ENCODE measurements at regions not wholly inside any gene's neighbourhood (a gene's known extent, or its start where the extent isn't known, plus 50 kb on each side); places are given as distances from the start of the nearest gene placed in this dataset.

GRCh38 chr12:90243211-90243610, 534.6 kb upstream of the ATP2B1 start:
- ChIA-PET CTCF (interaction anchor here (1.1 to 2.1 kb wide), 5 partner anchors 15 to 140 kb away, joined by 3 to 7 read pairs (median 4); no protein-coding TSS in a partner anchor), POLR2A (no interaction called here)
- no peaks in the 10 kb centered on the region for H3K9me3 ChIP-seq (replicated peaks; ENCODE audit: control insufficient read depth, insufficient read depth, low read length)
- no peaks in the 10 kb centered on the region for H3K79me2 ChIP-seq (ENCODE audit: control insufficient read depth, insufficient read depth, low read length)
- intact Hi-C loops (cut with micrococcal nuclease) (no loop called here), dilution Hi-C loops (cut with MboI; ENCODE audit: extremely low pct_ligation_motif_present, low sequenced_read_pairs) (no loop called here)
- DNase-seq (ENCODE audit: low read depth, low spot score) (no peak), FAIRE-seq (no peak)
- TF ChIP-seq GATA2 (IDR thresholded peaks at IDR 0.05; ENCODE audit: insufficient read depth, insufficient read length, low read depth, low read length) (no peak), POLR2A (IDR thresholded peaks at IDR 0.05; ENCODE audit: low read depth, low read length) (no peak), CTCF (IDR thresholded peaks at IDR 0.05; ENCODE audit: extremely low read depth in 1 of 2, insufficient read depth in 1 of 2, low read depth in 1 of 2, low read length in 2 of 2) (no peak), MAX (IDR thresholded peaks at IDR 0.05; ENCODE audit: insufficient read depth, insufficient read length) (no peak), MYC (IDR thresholded peaks at IDR 0.05; ENCODE audit: low read depth, low read length) (no peak), JUN (IDR thresholded peaks at IDR 0.05; ENCODE audit: borderline replicate concordance, insufficient read depth, insufficient read length, low read depth) (no peak), EZH2 (IDR thresholded peaks at IDR 0.05; ENCODE audit: borderline replicate concordance, low read depth, low read length, severe bottlenecking) (no peak), FOS (IDR thresholded peaks at IDR 0.05; ENCODE audit: borderline replicate concordance, insufficient read depth, low read length) (no peak), POLR2AphosphoS5 (IDR thresholded peaks at IDR 0.05; ENCODE audit: insufficient read depth, low read depth, low read length) (no peak)
- no peaks in the 10 kb centered on the region for H3K9me1 ChIP-seq (replicated peaks; ENCODE audit: control insufficient read depth, extremely low read depth, insufficient read depth, low read length)
- H3K4me2 ChIP-seq (ENCODE audit: insufficient read depth, low read length) = peak overlapping the region; percentile 47
- H3K27ac ChIP-seq (ENCODE audit: insufficient read depth, low read depth, low read length) = no peak overlapping the region
- no peak overlapping the region for H3K9ac ChIP-seq (replicated peaks; ENCODE audit: extremely low read depth, insufficient read depth, low read length)
- no peaks in the 10 kb centered on the region for H3K36me3 ChIP-seq (ENCODE audit: control insufficient read depth in 2 of 2, extremely low read depth in 1 of 2, insufficient read depth in 2 of 2, low read length in 2 of 2)
- no peak overlapping the region for H2AFZ ChIP-seq (ENCODE audit: low read depth, low read length)
- no TSS peak for BruUV-seq (replicated peaks)
- H3K4me1 ChIP-seq (ENCODE audit: control insufficient read depth, extremely low read depth, insufficient read depth, low read length) = peaks cover 16% of the 10 kb centered on the region
- no peaks in the 10 kb centered on the region for H3K27me3 ChIP-seq (ENCODE audit: control insufficient read depth in 2 of 2, insufficient read depth in 2 of 2, low read length in 2 of 2)
- H4K20me1 ChIP-seq (replicated peaks; ENCODE audit: control insufficient read depth, extremely low read depth, insufficient read depth, low read length) = no peaks in the 10 kb centered on the region
- no peak overlapping the region for H3K4me3 ChIP-seq (replicated peaks in 1 of 3; ENCODE audit: insufficient read depth in 1 of 3, low read depth in 1 of 3, low read length in 3 of 3)
